Panc1 (cell line): ENCODE measurements at regions not wholly inside any gene's neighbourhood (a gene's known extent, or its start where the extent isn't known, plus 50 kb on each side); places are given as distances from the start of the nearest gene placed in this dataset.
A peak's percentile ranks its signal among the peaks of the same experiment; 100 is the strongest.

Experiments
- ATAC-seq: fragments of 200-7000 bp; cut with Tn5 transposase; 2 replicates; pipeline ENCODE4 v1.9.1; 2020; ENCODE audit warnings: mild to moderate bottlenecking, moderate library complexity
- BruUV-seq: library from RNA; stranded (reverse); fragments of 400-500 nt; replicated peaks from 2 replicates; lab custom pipeline; 2021; lab: Mats Ljungman, UMichigan
- CTCF ChIA-PET: fragments of 300-600 bp; sonication (Branson Sonifier 250); formaldehyde crosslinking; loops from one replicate; lab custom pipeline; 2022; ENCODE audit warnings: antibody characterized with exemption; lab: Charles Lee
- POLR2A ChIA-PET: fragments of 300-600 bp; sonication (Branson Sonifier 250); formaldehyde crosslinking; loops from one replicate; lab custom pipeline; 2022; ENCODE audit warnings: antibody characterized with exemption; lab: Charles Lee
- DNase-seq: peaks from one replicate; pipeline ENCODE4 v3.0.0-alpha.2; 2010; ENCODE audit warnings: low read depth, low spot score
- H3K27ac ChIP-seq: 2 replicates; pipeline ENCODE4 v1.5.1; 2011; ENCODE audit warnings: mild to moderate bottlenecking, low read length, inconsistent platforms
- H3K27me3 ChIP-seq: fragments of 200-500 bp; sonication (Bioruptor generic); 2 replicates; pipeline ENCODE4 v1.6.0; 2014; ENCODE audit warnings: low read length, inconsistent platforms; ENCODE audit not compliant: control insufficient read depth, insufficient read depth
- H3K36me3 ChIP-seq: fragments of 200-500 bp; sonication (Bioruptor generic); 2 replicates; pipeline ENCODE4 v1.5.1; 2014; ENCODE audit warnings: inconsistent platforms, mild to moderate bottlenecking, low read length, moderate library complexity; ENCODE audit not compliant: control insufficient read depth, insufficient read depth
- H3K4me1 ChIP-seq: 2 replicates; pipeline ENCODE4 v1.5.1; 2011; ENCODE audit warnings: inconsistent platforms, mild to moderate bottlenecking, low read length, moderate library complexity; ENCODE audit not compliant: control insufficient read depth, insufficient read depth
- H3K4me3 ChIP-seq, 2 experiments: 2 replicates each; pipeline ENCODE4 v1.5.1; 2011 to 2012; ENCODE audit warnings: low read depth in 2 of 2, low read length in 2 of 2, mild to moderate bottlenecking in 2 of 2, inconsistent platforms in 1 of 2, moderate library complexity in 1 of 2
- H3K9me3 ChIP-seq: fragments of 200-500 bp; sonication (Bioruptor generic); 2 replicates; pipeline ENCODE4 v1.5.1; 2014; ENCODE audit warnings: low read depth, mild to moderate bottlenecking, inconsistent platforms, low read length, moderate library complexity; ENCODE audit not compliant: control insufficient read depth, insufficient read depth
- POLR2AphosphoS5 ChIP-seq: IDR thresholded peaks from 2 replicates; pipeline ENCODE4 v1.6.1; 2012; ENCODE audit warnings: mild to moderate bottlenecking, low read depth, low read length, moderate library complexity
- REST ChIP-seq, 2 experiments: IDR thresholded peaks; 2 replicates each; pipeline ENCODE4 v1.6.1; 2011 to 2012; ENCODE audit warnings: low read depth in 2 of 2, control low read depth in 1 of 2, low read length in 1 of 2, mild to moderate bottlenecking in 1 of 2, moderate library complexity in 1 of 2; ENCODE audit not compliant: insufficient read depth in 1 of 2
- SIN3A ChIP-seq: IDR thresholded peaks from 2 replicates; pipeline ENCODE4 v1.6.1; 2012; ENCODE audit warnings: low read depth, mild to moderate bottlenecking, low read length, moderate library complexity, borderline replicate concordance; ENCODE audit not compliant: insufficient read depth
- TCF7L2 ChIP-seq: IDR thresholded peaks from 2 replicates; pipeline ENCODE4 v1.6.1; 2011; ENCODE audit warnings: mild to moderate bottlenecking, low read depth, low read length, inconsistent platforms
- in situ Hi-C: cut with HindIII; loops from 2 replicates; pipeline ENCODE4 v1.10.0; 2016; ENCODE audit warnings: low sequenced_read_pairs, low pct_unique_long_range_greater_than_20kb
- intact Hi-C: fragments of 100-400 bp; cut with micrococcal nuclease; formaldehyde crosslinking; loops from one replicate; pipeline ENCODE4 v1.10.0; 2022; ENCODE audit not compliant: unreplicated experiment
- TF ChIP-seq, protein P1 (sequence below): fragments of 450-650 bp; IDR thresholded peaks from 2 replicates; pipeline ENCODE4 v1.5.1; 2017; ENCODE audit warnings: mild to moderate bottlenecking

DNA sequence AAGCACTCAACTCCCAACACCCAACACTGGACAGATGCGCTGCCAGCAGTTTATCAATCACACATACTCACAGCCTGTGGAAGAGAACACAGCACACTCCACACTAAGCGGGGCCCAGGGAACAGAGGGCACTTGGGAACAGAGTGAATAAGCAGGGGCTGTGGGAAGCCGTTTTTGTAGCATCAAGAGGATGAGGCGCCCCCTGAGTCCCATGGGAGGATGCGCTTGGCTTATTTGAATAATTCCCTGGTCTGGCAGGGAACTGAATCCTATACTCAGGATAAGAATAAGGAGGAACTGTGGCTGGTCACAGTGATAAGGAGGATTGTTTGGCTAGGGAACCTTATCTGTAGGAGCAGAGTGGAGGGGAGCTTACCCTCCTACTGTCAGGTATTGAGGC is 96.1 kb upstream of the DNAH5 start:
- peak overlapping the region; percentile 100 for H3K27ac ChIP-seq
- TF ChIP-seq POLR2AphosphoS5 (no peak), TCF7L2 (no peak), REST (IDR thresholded peaks at IDR 0.05; ENCODE audit: insufficient read depth in 1 of 2, low read depth in 2 of 2, low read length in 1 of 2) (no peak), SIN3A (no peak)
- TF ChIP-seq, protein P1, sequence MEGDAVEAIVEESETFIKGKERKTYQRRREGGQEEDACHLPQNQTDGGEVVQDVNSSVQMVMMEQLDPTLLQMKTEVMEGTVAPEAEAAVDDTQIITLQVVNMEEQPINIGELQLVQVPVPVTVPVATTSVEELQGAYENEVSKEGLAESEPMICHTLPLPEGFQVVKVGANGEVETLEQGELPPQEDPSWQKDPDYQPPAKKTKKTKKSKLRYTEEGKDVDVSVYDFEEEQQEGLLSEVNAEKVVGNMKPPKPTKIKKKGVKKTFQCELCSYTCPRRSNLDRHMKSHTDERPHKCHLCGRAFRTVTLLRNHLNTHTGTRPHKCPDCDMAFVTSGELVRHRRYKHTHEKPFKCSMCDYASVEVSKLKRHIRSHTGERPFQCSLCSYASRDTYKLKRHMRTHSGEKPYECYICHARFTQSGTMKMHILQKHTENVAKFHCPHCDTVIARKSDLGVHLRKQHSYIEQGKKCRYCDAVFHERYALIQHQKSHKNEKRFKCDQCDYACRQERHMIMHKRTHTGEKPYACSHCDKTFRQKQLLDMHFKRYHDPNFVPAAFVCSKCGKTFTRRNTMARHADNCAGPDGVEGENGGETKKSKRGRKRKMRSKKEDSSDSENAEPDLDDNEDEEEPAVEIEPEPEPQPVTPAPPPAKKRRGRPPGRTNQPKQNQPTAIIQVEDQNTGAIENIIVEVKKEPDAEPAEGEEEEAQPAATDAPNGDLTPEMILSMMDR, result no peak
- ChIA-PET CTCF (no interaction called here), POLR2A (no interaction called here)
- no peaks in the 10 kb centered on the region for H3K36me3 ChIP-seq
- peaks cover 5% of the 10 kb centered on the region; the same call in 1 of the 2 replicates for H3K9me3 ChIP-seq
- no peaks in the 10 kb centered on the region for H3K27me3 ChIP-seq
- intact Hi-C loops, result no loop called here
- peaks cover 49% of the 10 kb centered on the region for H3K4me1 ChIP-seq
- in situ Hi-C loops, result no loop called here
- no peak overlapping the region for H3K4me3 ChIP-seq
- no TSS peak for BruUV-seq
- no peak for ATAC-seq
- DNase-seq, result no peak

DNA sequence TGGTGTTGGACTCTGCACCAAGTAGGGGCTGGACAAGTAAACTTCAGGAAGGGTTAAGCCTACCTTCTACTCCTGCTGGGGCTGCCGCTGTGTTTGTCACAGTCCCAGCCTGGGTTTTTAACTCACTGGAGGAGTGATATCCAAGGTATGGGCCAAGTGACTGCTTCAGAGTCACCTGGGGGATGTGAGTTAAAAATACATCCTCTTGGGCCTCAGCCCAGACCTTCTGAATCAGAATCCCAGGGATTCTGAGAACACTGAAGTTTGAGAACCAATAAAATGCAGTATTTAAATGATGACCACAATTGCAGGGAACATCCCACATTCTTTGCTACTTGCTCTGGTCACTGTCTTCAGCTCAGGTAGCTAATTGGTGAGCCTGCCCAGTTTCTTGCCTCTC is 95.1 kb upstream of the DNAH5 start:
- DNase-seq (peak; percentile 61), ATAC-seq (no peak)
- H3K9me3 ChIP-seq, result peaks cover 5% of the 10 kb centered on the region; the same call in 1 of the 2 replicates
- peak overlapping the region; percentile 100 for H3K27ac ChIP-seq
- no TSS peak for BruUV-seq
- H3K4me1 ChIP-seq, result peaks cover 58% of the 10 kb centered on the region
- intact Hi-C loops, result loop anchor here (5.0 kb wide), 2 partner anchors 47 to 68 kb away; no protein-coding TSS in a partner anchor
- TF ChIP-seq POLR2AphosphoS5 (no peak), TCF7L2 (no peak), REST (IDR thresholded peaks at IDR 0.05; ENCODE audit: insufficient read depth in 1 of 2, low read depth in 2 of 2, low read length in 1 of 2) (no peak), SIN3A (no peak)
- TF ChIP-seq, protein P1, result no peak
- ChIA-PET CTCF (interaction anchor here (1.1 kb wide), 1 partner anchor 26 kb away, joined by 3 read pairs; no protein-coding TSS in a partner anchor), POLR2A (no interaction called here)
- H3K27me3 ChIP-seq, result no peaks in the 10 kb centered on the region
- no peaks in the 10 kb centered on the region for H3K36me3 ChIP-seq
- H3K4me3 ChIP-seq, result no peak overlapping the region
- in situ Hi-C loops, result no loop called here
